ENCODE measurements at regions not wholly inside any gene's neighbourhood (a gene's known extent, or its start where the extent isn't known, plus 50 kb on each side); places are given as distances from the start of the nearest gene placed in this dataset.

GRCh38 chr1:224563666-224564065 lies 52.5 kb upstream of the CNIH3 start:
- Histone ChIP-seq H3K9me3 (ENCODE audit: control insufficient read depth, low read length) (peaks cover 18% of the 10 kb centered on the region), H3K27me3 (ENCODE audit: control insufficient read depth, insufficient read depth, low read length, poor library complexity, severe bottlenecking) (no peaks in the 10 kb centered on the region), H3K36me3 (ENCODE audit: control insufficient read depth, insufficient read depth, low read length) (no peaks in the 10 kb centered on the region), H3K4me3 (ENCODE audit: low read length) (no peak overlapping the region), H3K27ac (ENCODE audit: low read depth, low read length) (no peak overlapping the region), H3K9ac (ENCODE audit: extremely low read depth, low read length, poor library complexity, severe bottlenecking) (no peak overlapping the region), H3K4me1 (ENCODE audit: control insufficient read depth, insufficient read depth, low read length) (no peaks in the 10 kb centered on the region)
- no peak overlapping the region for H3K4me3 Mint-ChIP-seq
- no peak for TF ChIP-seq CTCF (conservative IDR thresholded peaks at IDR 0.05)
- H3K36me3 Mint-ChIP-seq (ENCODE audit: low read depth), result no peaks in the 10 kb centered on the region
- WGBS, 2 experiments (ENCODE audit: insufficient coverage in 1 of 2, insufficient read length in 1 of 2), result 86 to 97% methylated on average over 1 of the region's 1 CpG
- DNase-seq, result no peak
- H3K27ac Mint-ChIP-seq, result no peak overlapping the region
- H3K27me3 Mint-ChIP-seq (ENCODE audit: insufficient read depth), result peaks cover 3% of the 10 kb centered on the region
- H3K9me3 Mint-ChIP-seq, result peaks cover 17% of the 10 kb centered on the region
- no peaks in the 10 kb centered on the region for H3K4me1 Mint-ChIP-seq

GRCh38 chr1:224564454-224565084 lies 51.5 kb upstream of the CNIH3 start:
- TF ChIP-seq CTCF (conservative IDR thresholded peaks at IDR 0.05), result no peak

GRCh38 chr1:224565186-224565585 lies 50.9 kb upstream of the CNIH3 start:
- peaks cover 14% of the 10 kb centered on the region for H3K9me3 ChIP-seq (ENCODE audit: control insufficient read depth, low read length)
- H3K27ac ChIP-seq (ENCODE audit: low read depth, low read length), result no peak overlapping the region
- no peaks in the 10 kb centered on the region for H3K4me1 ChIP-seq (ENCODE audit: control insufficient read depth, insufficient read depth, low read length)
- 79 to 100% methylated on average over 3 to 5 of the region's 5 CpGs for WGBS, 2 experiments (ENCODE audit: insufficient coverage in 1 of 2, insufficient read length in 1 of 2)
- Mint-ChIP-seq H3K4me3 (no peak overlapping the region), H3K27me3 (ENCODE audit: insufficient read depth) (peaks cover 3% of the 10 kb centered on the region), H3K4me1 (no peaks in the 10 kb centered on the region), H3K9me3 (peaks cover 14% of the 10 kb centered on the region), H3K27ac (no peak overlapping the region), H3K36me3 (ENCODE audit: low read depth) (no peaks in the 10 kb centered on the region)
- H3K27me3 ChIP-seq (ENCODE audit: control insufficient read depth, insufficient read depth, low read length, poor library complexity, severe bottlenecking), result no peaks in the 10 kb centered on the region
- no peak overlapping the region for H3K4me3 ChIP-seq (ENCODE audit: low read length)
- no peak for TF ChIP-seq CTCF (conservative IDR thresholded peaks at IDR 0.05)
- no peaks in the 10 kb centered on the region for H3K36me3 ChIP-seq (ENCODE audit: control insufficient read depth, insufficient read depth, low read length)
- no peak for DNase-seq
- no peak overlapping the region for H3K9ac ChIP-seq (ENCODE audit: extremely low read depth, low read length, poor library complexity, severe bottlenecking)

More at GRCh38 chr1:224564454-224565084, 51.5 kb upstream of the CNIH3 start:
- Mint-ChIP-seq H3K4me1 (no peaks in the 10 kb centered on the region), H3K4me3 (no peak overlapping the region), H3K36me3 (ENCODE audit: low read depth) (no peaks in the 10 kb centered on the region), H3K9me3 (peaks cover 17% of the 10 kb centered on the region), H3K27me3 (ENCODE audit: insufficient read depth) (peaks cover 3% of the 10 kb centered on the region), H3K27ac (no peak overlapping the region)
- DNase-seq, result no peak
- no peaks in the 10 kb centered on the region for H3K4me1 ChIP-seq (ENCODE audit: control insufficient read depth, insufficient read depth, low read length)
- no peak overlapping the region for H3K27ac ChIP-seq (ENCODE audit: low read depth, low read length)
- no peaks in the 10 kb centered on the region for H3K36me3 ChIP-seq (ENCODE audit: control insufficient read depth, insufficient read depth, low read length)
- no peaks in the 10 kb centered on the region for H3K27me3 ChIP-seq (ENCODE audit: control insufficient read depth, insufficient read depth, low read length, poor library complexity, severe bottlenecking)
- H3K4me3 ChIP-seq (ENCODE audit: low read length), result no peak overlapping the region
- peaks cover 18% of the 10 kb centered on the region for H3K9me3 ChIP-seq (ENCODE audit: control insufficient read depth, low read length)
- no peak overlapping the region for H3K9ac ChIP-seq (ENCODE audit: extremely low read depth, low read length, poor library complexity, severe bottlenecking)
- 60 to 90% methylated on average over 1 to 3 of the region's 3 CpGs for WGBS, 2 experiments (ENCODE audit: insufficient coverage in 1 of 2, insufficient read length in 1 of 2)
